GM12878 (cell line): ENCODE measurements at regions not wholly inside any gene's neighbourhood (a gene's known extent, or its start where the extent isn't known, plus 50 kb on each side); places are given as distances from the start of the nearest gene placed in this dataset.

Source experiments
- ATAC-seq: fragments of 200-7000 bp; cut with Tn5 transposase; 3 replicates; pipeline ENCODE4 v1.9.1; 2020; ENCODE audit warnings: mild to moderate bottlenecking, moderate library complexity
- BruUV-seq: library from RNA; stranded (reverse); fragments of 400-500 nt; replicated peaks from 2 replicates; lab custom pipeline; 2021; lab: Mats Ljungman, UMichigan
- CTCF ChIA-PET: fragments of 300-600 bp; sonication (Branson Sonifier 250); formaldehyde crosslinking; extraction: SDS; loops from one replicate; lab custom pipeline; 2021; ENCODE audit warnings: inconsistent platforms; lab: Yijun Ruan, JAX
- POLR2A ChIA-PET: fragments of 350-600 bp; formaldehyde crosslinking; extraction: SDS; loops from one replicate; lab custom pipeline; 2021; ENCODE audit warnings: inconsistent platforms; lab: Charles Lee
- RAD21 ChIA-PET: fragments of 300-600 bp; sonication (Branson Sonifier 250); formaldehyde crosslinking; loops from one replicate; lab custom pipeline; 2023; ENCODE audit warnings: antibody characterized with exemption; ENCODE audit not compliant: unreplicated experiment; lab: Charles Lee
- SMC1A ChIA-PET: fragments of 300-600 bp; sonication (Branson Sonifier 250); formaldehyde crosslinking; loops from one replicate; lab custom pipeline; 2023; ENCODE audit not compliant: unreplicated experiment, uncharacterized antibody; lab: Charles Lee
- DNase-seq: peaks from one replicate; pipeline ENCODE4 v3.0.0-alpha.2; 2011; ENCODE audit warnings: low read depth, low spot score
- FAIRE-seq: peaks from 3 replicates; lab custom pipeline; 2011; peaks lifted over from hg19 to GRCh38; lab: Jason Lieb, UNC
- H2AFZ ChIP-seq: 2 replicates; pipeline ENCODE4 v1.6.0; 2011; ENCODE audit warnings: low read depth, low read length, control low read depth; ENCODE audit not compliant: control insufficient read depth
- H3K27ac ChIP-seq: 2 replicates; pipeline ENCODE4 v1.5.1; 2011; ENCODE audit warnings: control low read depth; ENCODE audit not compliant: control insufficient read depth, insufficient read depth
- H3K27me3 ChIP-seq, 2 experiments: replicated peaks in 1 of 2; 2 replicates each; pipeline versions ENCODE4 v1.6.0 to v1.6.1; 2011; ENCODE audit warnings: low read length in 1 of 2; ENCODE audit not compliant: control insufficient read depth in 2 of 2, insufficient read depth in 2 of 2
- H3K36me3 ChIP-seq, 2 experiments: 2 replicates each; pipeline ENCODE4 v1.5.1; 2011; ENCODE audit warnings: low read length in 1 of 2; ENCODE audit not compliant: control insufficient read depth in 2 of 2, insufficient read depth in 2 of 2
- H3K4me1 ChIP-seq: 2 replicates; pipeline ENCODE4 v1.6.1; 2011; ENCODE audit warnings: mild to moderate bottlenecking, low read length, moderate library complexity, mixed read lengths; ENCODE audit not compliant: control insufficient read depth, insufficient read depth
- H3K4me2 ChIP-seq: 2 replicates; pipeline ENCODE4 v1.6.0; 2011; ENCODE audit warnings: control low read depth; ENCODE audit not compliant: control insufficient read depth, insufficient read depth
- H3K4me3 ChIP-seq: fragments of 200-600 bp; sonication (generic); 2 replicates; pipeline ENCODE4 v1.5.1; 2016
- H3K79me2 ChIP-seq: 2 replicates; pipeline ENCODE4 v1.6.0; 2011; ENCODE audit warnings: low read length; ENCODE audit not compliant: control insufficient read depth, insufficient read depth
- H3K9ac ChIP-seq: 2 replicates; pipeline ENCODE4 v1.8.0; 2011; ENCODE audit warnings: low read length, control low read depth, mixed read lengths; ENCODE audit not compliant: control insufficient read depth, insufficient read depth
- H3K9me3 ChIP-seq: replicated peaks from 3 replicates; pipeline ENCODE4 v1.5.1; 2011; ENCODE audit warnings: mild to moderate bottlenecking, low read length; ENCODE audit not compliant: control insufficient read depth, insufficient read depth
- H4K20me1 ChIP-seq: 2 replicates; pipeline ENCODE4 v1.6.0; 2011; ENCODE audit not compliant: control insufficient read depth, insufficient read depth
- CREM ChIP-seq: IDR thresholded peaks from 2 replicates; pipeline ENCODE4 v1.6.1; 2014; ENCODE audit warnings: antibody characterized with exemption, low read depth
- DPF2 ChIP-seq: fragments of 450-650 bp; IDR thresholded peaks from 2 replicates; pipeline ENCODE4 v1.6.1; 2017; ENCODE audit warnings: mild to moderate bottlenecking
- EED ChIP-seq: sonication (generic); IDR thresholded peaks from 2 replicates; pipeline ENCODE4 v1.6.1; 2016; ENCODE audit warnings: antibody characterized with exemption, low read depth
- GATAD2B ChIP-seq: fragments of 450-650 bp; conservative IDR thresholded peaks from 2 replicates; pipeline ENCODE4 v1.6.1; 2017; ENCODE audit warnings: low read depth, mild to moderate bottlenecking, moderate library complexity
- IKZF2 ChIP-seq, 2 experiments: fragments of 450-650 bp; IDR thresholded peaks; 2 replicates each; pipeline ENCODE4 v1.6.1; 2017; ENCODE audit warnings: mild to moderate bottlenecking in 2 of 2, moderate library complexity in 2 of 2
- JUNB ChIP-seq: IDR thresholded peaks from 2 replicates; pipeline ENCODE4 v1.6.1; 2016; ENCODE audit warnings: antibody characterized with exemption, mild to moderate bottlenecking
- NFXL1 ChIP-seq: fragments of 450-650 bp; IDR thresholded peaks from 2 replicates; pipeline ENCODE4 v1.6.1; 2017; ENCODE audit warnings: antibody characterized with exemption, mild to moderate bottlenecking, borderline replicate concordance
- RUNX3 ChIP-seq: IDR thresholded peaks from 2 replicates; pipeline ENCODE4 v1.6.1; 2012; ENCODE audit warnings: low read length, inconsistent platforms
- SIX5 ChIP-seq: IDR thresholded peaks from 2 replicates; pipeline ENCODE4 v1.6.1; 2011; ENCODE audit warnings: mild to moderate bottlenecking, low read depth, low read length, moderate library complexity; ENCODE audit not compliant: severe bottlenecking
- SRF ChIP-seq, 2 experiments: IDR thresholded peaks; 2 replicates each; pipeline ENCODE4 v1.6.1; 2011; ENCODE audit warnings: low read depth in 2 of 2, low read length in 2 of 2, mild to moderate bottlenecking in 1 of 2, moderate library complexity in 1 of 2
- STAT1 ChIP-seq: fragments of 450-650 bp; conservative IDR thresholded peaks from 2 replicates; pipeline ENCODE4 v1.6.1; 2014; ENCODE audit warnings: antibody characterized with exemption, mild to moderate bottlenecking
- SUPT20H ChIP-seq: IDR thresholded peaks from 2 replicates; pipeline ENCODE4 v1.6.1; 2011; ENCODE audit warnings: low read depth, mild to moderate bottlenecking, low read length, moderate library complexity, borderline replicate concordance; ENCODE audit not compliant: control insufficient read depth
- TAF1 ChIP-seq: IDR thresholded peaks from 2 replicates; pipeline ENCODE4 v1.6.1; 2011; ENCODE audit warnings: mild to moderate bottlenecking, low read depth, low read length, borderline replicate concordance
- TCF3 ChIP-seq: IDR thresholded peaks from 2 replicates; pipeline ENCODE4 v1.6.1; 2012; ENCODE audit warnings: low read depth, mild to moderate bottlenecking, low read length, borderline replicate concordance; ENCODE audit not compliant: insufficient read depth
- WGBS: methylation state at CpG from one replicate; pipeline ENCODE4 v1.1.6; 2016; ENCODE audit warnings: low lambda C conversion rate; ENCODE audit not compliant: insufficient replicate concordance, insufficient coverage; ENCODE audit errors: missing lambda C conversion rate; 5-methylcytosine and 5-hydroxymethylcytosine counted together
- in situ Hi-C: fragments of 300-500 bp; cut with MboI; formaldehyde crosslinking; loops from 9 replicates; pipeline ENCODE4 v1.14.3; 2018; ENCODE audit warnings: mixed read lengths
- intact Hi-C: fragments of 100-400 bp; cut with micrococcal nuclease; formaldehyde crosslinking; loops from one replicate; pipeline ENCODE4 v1.14.2; 2022; ENCODE audit not compliant: unreplicated experiment
- TF ChIP-seq, protein P1 (sequence below): fragments of 450-650 bp; IDR thresholded peaks from 2 replicates; pipeline ENCODE4 v1.6.1; 2017; ENCODE audit warnings: antibody characterized with exemption, mild to moderate bottlenecking, moderate library complexity
- TF ChIP-seq, protein P2 (sequence below): IDR thresholded peaks from 2 replicates; pipeline ENCODE4 v1.6.1; 2011; ENCODE audit warnings: mild to moderate bottlenecking, low read depth, low read length, moderate library complexity; ENCODE audit not compliant: insufficient replicate concordance
- TF ChIP-seq, protein P3 (sequence below): IDR thresholded peaks from 2 replicates; pipeline ENCODE4 v1.6.1; 2011; ENCODE audit warnings: low read depth, mild to moderate bottlenecking, low read length, moderate library complexity, borderline replicate concordance; ENCODE audit errors: extremely low read depth

DNA sequence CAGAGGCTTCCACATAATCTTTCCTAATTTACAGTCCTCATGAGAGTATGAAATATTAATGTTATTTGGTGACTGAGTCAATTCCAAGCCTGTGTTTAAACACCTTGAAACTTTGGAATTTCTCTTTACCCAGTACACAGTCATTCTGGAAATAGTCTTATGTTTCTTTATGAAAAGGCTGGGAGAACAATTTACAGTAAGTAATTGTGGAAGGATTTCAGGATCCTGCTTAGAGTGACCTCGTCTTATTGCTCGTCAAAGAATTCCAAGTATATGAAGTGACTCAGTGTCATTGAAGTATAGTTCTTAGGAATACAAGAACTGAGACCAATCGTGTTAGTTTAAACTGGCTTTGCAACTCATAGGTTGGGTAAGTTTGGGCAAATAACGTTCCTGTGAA lies 634.2 kb downstream of the SLC16A7 start (continued):
- TF ChIP-seq, protein P1, sequence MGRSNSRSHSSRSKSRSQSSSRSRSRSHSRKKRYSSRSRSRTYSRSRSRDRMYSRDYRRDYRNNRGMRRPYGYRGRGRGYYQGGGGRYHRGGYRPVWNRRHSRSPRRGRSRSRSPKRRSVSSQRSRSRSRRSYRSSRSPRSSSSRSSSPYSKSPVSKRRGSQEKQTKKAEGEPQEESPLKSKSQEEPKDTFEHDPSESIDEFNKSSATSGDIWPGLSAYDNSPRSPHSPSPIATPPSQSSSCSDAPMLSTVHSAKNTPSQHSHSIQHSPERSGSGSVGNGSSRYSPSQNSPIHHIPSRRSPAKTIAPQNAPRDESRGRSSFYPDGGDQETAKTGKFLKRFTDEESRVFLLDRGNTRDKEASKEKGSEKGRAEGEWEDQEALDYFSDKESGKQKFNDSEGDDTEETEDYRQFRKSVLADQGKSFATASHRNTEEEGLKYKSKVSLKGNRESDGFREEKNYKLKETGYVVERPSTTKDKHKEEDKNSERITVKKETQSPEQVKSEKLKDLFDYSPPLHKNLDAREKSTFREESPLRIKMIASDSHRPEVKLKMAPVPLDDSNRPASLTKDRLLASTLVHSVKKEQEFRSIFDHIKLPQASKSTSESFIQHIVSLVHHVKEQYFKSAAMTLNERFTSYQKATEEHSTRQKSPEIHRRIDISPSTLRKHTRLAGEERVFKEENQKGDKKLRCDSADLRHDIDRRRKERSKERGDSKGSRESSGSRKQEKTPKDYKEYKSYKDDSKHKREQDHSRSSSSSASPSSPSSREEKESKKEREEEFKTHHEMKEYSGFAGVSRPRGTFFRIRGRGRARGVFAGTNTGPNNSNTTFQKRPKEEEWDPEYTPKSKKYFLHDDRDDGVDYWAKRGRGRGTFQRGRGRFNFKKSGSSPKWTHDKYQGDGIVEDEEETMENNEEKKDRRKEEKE = no peak
- TF ChIP-seq, protein P2, sequence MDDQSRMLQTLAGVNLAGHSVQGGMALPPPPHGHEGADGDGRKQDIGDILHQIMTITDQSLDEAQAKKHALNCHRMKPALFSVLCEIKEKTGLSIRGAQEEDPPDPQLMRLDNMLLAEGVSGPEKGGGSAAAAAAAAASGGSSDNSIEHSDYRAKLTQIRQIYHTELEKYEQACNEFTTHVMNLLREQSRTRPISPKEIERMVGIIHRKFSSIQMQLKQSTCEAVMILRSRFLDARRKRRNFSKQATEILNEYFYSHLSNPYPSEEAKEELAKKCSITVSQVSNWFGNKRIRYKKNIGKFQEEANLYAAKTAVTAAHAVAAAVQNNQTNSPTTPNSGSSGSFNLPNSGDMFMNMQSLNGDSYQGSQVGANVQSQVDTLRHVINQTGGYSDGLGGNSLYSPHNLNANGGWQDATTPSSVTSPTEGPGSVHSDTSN = no peak
- TF ChIP-seq RUNX3 (no peak), SUPT20H (no peak), JUNB (no peak), DPF2 (no peak), CREM (no peak), SRF (IDR thresholded peaks at IDR 0.05; ENCODE audit: low read depth in 2 of 2, low read length in 2 of 2) (no peak), TAF1 (no peak), STAT1 (no peak)

DNA sequence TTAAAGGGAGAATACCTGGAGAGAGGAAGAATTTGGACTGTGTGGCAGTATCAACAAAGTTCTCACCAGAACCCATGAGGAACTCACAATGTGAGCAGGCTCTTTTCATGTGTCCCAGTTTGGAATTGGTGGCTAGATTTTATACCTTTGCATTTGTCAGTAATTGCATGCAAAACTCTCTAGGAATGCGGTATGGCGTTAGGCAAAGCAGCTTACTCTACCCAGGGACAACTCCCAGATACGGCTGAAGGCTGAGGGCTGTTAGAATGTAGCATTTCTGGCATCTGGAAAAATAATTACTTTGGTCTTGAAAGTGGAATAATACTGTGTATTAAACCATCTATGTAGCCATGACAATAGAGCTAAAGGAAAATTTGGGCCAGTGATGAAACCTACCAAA lies 635.5 kb downstream of the SLC16A7 start:
- no peak overlapping the region for H2AFZ ChIP-seq
- ATAC-seq (no peak), DNase-seq (no peak), FAIRE-seq (no peak)
- H3K27me3 ChIP-seq = no peaks in the 10 kb centered on the region
- no peaks in the 10 kb centered on the region for H3K4me1 ChIP-seq
- intact Hi-C loops = no loop called here
- 0% methylated on average over 3 of the region's 3 CpGs for WGBS
- H3K4me3 ChIP-seq = no peak overlapping the region
- no peaks in the 10 kb centered on the region for H3K36me3 ChIP-seq
- ChIA-PET RAD21 (no interaction called here), POLR2A (no interaction called here), SMC1A (no interaction called here), CTCF (no interaction called here)
- H3K9me3 ChIP-seq = no peaks in the 10 kb centered on the region
- no peak overlapping the region for H3K27ac ChIP-seq
- no TSS peak for BruUV-seq
- H3K9ac ChIP-seq = no peak overlapping the region
- in situ Hi-C loops = no loop called here
- TF ChIP-seq GATAD2B = no peak
- TF ChIP-seq, protein P3, sequence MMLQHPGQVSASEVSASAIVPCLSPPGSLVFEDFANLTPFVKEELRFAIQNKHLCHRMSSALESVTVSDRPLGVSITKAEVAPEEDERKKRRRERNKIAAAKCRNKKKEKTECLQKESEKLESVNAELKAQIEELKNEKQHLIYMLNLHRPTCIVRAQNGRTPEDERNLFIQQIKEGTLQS = no peak
- TF ChIP-seq NFXL1 = no peak
- no peak for TF ChIP-seq SIX5
- TF ChIP-seq TCF3 = no peak
- no peak for TF ChIP-seq IKZF2 (IDR thresholded peaks at IDR 0.05)
- no peak for TF ChIP-seq EED
- H3K79me2 ChIP-seq = no peaks in the 10 kb centered on the region
- no peak overlapping the region for H3K4me2 ChIP-seq
- no peaks in the 10 kb centered on the region for H4K20me1 ChIP-seq
